ENCODE measurements at regions not wholly inside any gene's neighbourhood (a gene's known extent, or its start where the extent isn't known, plus 50 kb on each side); places are given as distances from the start of the nearest gene placed in this dataset.

- no peak for TF ChIP-seq POLR2A (IDR thresholded peaks at IDR 0.05; ENCODE audit: low read depth, low read length)
- TF ChIP-seq TAF1 (IDR thresholded peaks at IDR 0.05; ENCODE audit: low read depth, low read length) = no peak
These were observed 1954.6 kb upstream of the FLRT2 start for GRCh38 chr14:83575301-83575700.

Measured in GM12891 (cell line).